ENCODE measurements at regions not wholly inside any gene's neighbourhood (a gene's known extent, or its start where the extent isn't known, plus 50 kb on each side); places are given as distances from the start of the nearest gene placed in this dataset.
A peak's percentile ranks its signal among the peaks of the same experiment; 100 is the strongest.
"Not testable (repeated sequence)": the region's sequence is repeated elsewhere in the genome, so short reads cannot be mapped to it uniquely, and the experiment has no call there.

GRCh38 chr16:29115802-29116141 is 130.9 kb downstream of the LAT start:
- ATAC-seq (peak; percentile 83), FAIRE-seq (peak; percentile 78), DNase-seq (ENCODE audit: low read depth, low spot score) (peak; percentile 7)
- intact Hi-C loops (cut with micrococcal nuclease; ENCODE audit: unreplicated experiment); H3K4me1 ChIP-seq (ENCODE audit: control insufficient read depth, insufficient read depth, low read length); H3K9me3 ChIP-seq (replicated peaks; ENCODE audit: control insufficient read depth, insufficient read depth, low read length); H3K79me2 ChIP-seq (ENCODE audit: control insufficient read depth, insufficient read depth, low read length); H3K4me3 ChIP-seq; SMC1A ChIA-PET (ENCODE audit: uncharacterized antibody, unreplicated experiment); H4K20me1 ChIP-seq (ENCODE audit: control insufficient read depth, insufficient read depth); H3K4me2 ChIP-seq (ENCODE audit: control insufficient read depth, insufficient read depth); H2AFZ ChIP-seq (ENCODE audit: control insufficient read depth, low read depth, low read length); POLR2A ChIA-PET; H3K36me3 ChIP-seq (ENCODE audit: control insufficient read depth in 2 of 2, insufficient read depth in 2 of 2, low read length in 1 of 2); H3K27me3 ChIP-seq (replicated peaks in 1 of 2; ENCODE audit: control insufficient read depth in 2 of 2, insufficient read depth in 2 of 2, low read length in 1 of 2); BruUV-seq (replicated peaks); RAD21 ChIA-PET (ENCODE audit: unreplicated experiment): not testable (repeated sequence)
- peak overlapping the region; percentile 20; the same call in 1 of the 2 replicates for H3K9ac ChIP-seq (ENCODE audit: control insufficient read depth, insufficient read depth, low read length)
- peak overlapping the region; percentile 55 for H3K27ac ChIP-seq (ENCODE audit: control insufficient read depth, insufficient read depth)
- CTCF ChIA-PET, result interaction anchor here (1.1 kb wide), 1 partner anchor 11 kb away, joined by 3 read pairs; no protein-coding TSS in a partner anchor
- peak; percentile 42; the same call in 1 of the 2 replicates for TF ChIP-seq ATF7 (IDR thresholded peaks at IDR 0.05; ENCODE audit: low read depth)
- TF ChIP-seq BHLHE40 (IDR thresholded peaks at IDR 0.05; ENCODE audit: borderline replicate concordance in 1 of 2, low read depth in 2 of 2, low read length in 1 of 2), result peak in 1 of 2 experiments; percentile 59; a peak in 1 of 4 replicates
- 4% methylated on average over 3 of the region's 3 CpGs for WGBS (ENCODE audit: insufficient coverage, insufficient replicate concordance, low lambda C conversion rate, missing lambda C conversion rate)
- in situ Hi-C loops (cut with MboI), result loop anchor here (25.0 kb wide), 2 partner anchors 472 to 897 kb away; partner anchors contain the start of genes C16orf92 and DOC2A

GRCh38 chr16:29114989-29115801 is 130.3 kb downstream of the LAT start:
- H4K20me1 ChIP-seq (ENCODE audit: control insufficient read depth, insufficient read depth); SMC1A ChIA-PET (ENCODE audit: uncharacterized antibody, unreplicated experiment); RAD21 ChIA-PET (ENCODE audit: unreplicated experiment); FAIRE-seq; H3K4me3 ChIP-seq; H3K9me3 ChIP-seq (replicated peaks; ENCODE audit: control insufficient read depth, insufficient read depth, low read length); H3K27me3 ChIP-seq (replicated peaks in 1 of 2; ENCODE audit: control insufficient read depth in 2 of 2, insufficient read depth in 2 of 2, low read length in 1 of 2); BruUV-seq (replicated peaks); DNase-seq (ENCODE audit: low read depth, low spot score); intact Hi-C loops (cut with micrococcal nuclease; ENCODE audit: unreplicated experiment); H3K4me1 ChIP-seq (ENCODE audit: control insufficient read depth, insufficient read depth, low read length); H3K36me3 ChIP-seq (ENCODE audit: control insufficient read depth in 2 of 2, insufficient read depth in 2 of 2, low read length in 1 of 2); H3K79me2 ChIP-seq (ENCODE audit: control insufficient read depth, insufficient read depth, low read length): not testable (repeated sequence)
- CTCF ChIA-PET, result interaction anchor here (1.1 to 1.2 kb wide), 2 partner anchors 12 to 590 kb away, joined by 3 read pairs; no protein-coding TSS in a partner anchor
- POLR2A ChIA-PET, result interaction anchor here (0.5 kb wide), 1 partner anchor 733 kb away, joined by 3 read pairs; no protein-coding TSS in a partner anchor
- H3K27ac ChIP-seq (ENCODE audit: control insufficient read depth, insufficient read depth), result peak overlapping the region; percentile 55
- TF ChIP-seq BHLHE40 (IDR thresholded peaks at IDR 0.05; ENCODE audit: borderline replicate concordance in 1 of 2, low read depth in 2 of 2, low read length in 1 of 2), result peak; percentile 53 to 71
- TF ChIP-seq CTCF (IDR thresholded peaks at IDR 0.05 in 2 of 3, conservative IDR thresholded peaks at IDR 0.05 in 1 of 3; ENCODE audit: control insufficient read depth in 2 of 3, extremely low read depth in 1 of 3, insufficient read depth in 1 of 3, low read depth in 3 of 3, low read length in 3 of 3), result peak; percentile 26 to 47 (median 43)
- H3K9ac ChIP-seq (ENCODE audit: control insufficient read depth, insufficient read depth, low read length), result peak overlapping the region; percentile 20; the same call in 1 of the 2 replicates
- 0 out of 2 replicates have a peak overlapping the region, but pooled peaks have one; percentile 17 for H3K4me2 ChIP-seq (ENCODE audit: control insufficient read depth, insufficient read depth)
- H2AFZ ChIP-seq (ENCODE audit: control insufficient read depth, low read depth, low read length), result peak overlapping the region; percentile 47
- in situ Hi-C loops (cut with MboI), result loop anchor here (25.0 kb wide), 2 partner anchors 472 to 897 kb away; partner anchors contain the start of genes C16orf92 and DOC2A
- WGBS (ENCODE audit: insufficient coverage, insufficient replicate concordance, low lambda C conversion rate, missing lambda C conversion rate), result 71% methylated on average over 21 of the region's 26 CpGs
- ATAC-seq, result peak; percentile 84

Data from GM12878 (cell line).